Endothelial cell of umbilical vein (primary cell): ENCODE measurements at regions not wholly inside any gene's neighbourhood (a gene's known extent, or its start where the extent isn't known, plus 50 kb on each side); places are given as distances from the start of the nearest gene placed in this dataset.

Experiments used
- CTCF ChIP-seq, 2 donors: IDR thresholded peaks; 1 replicate in 1 of 2; 2 replicates in 1 of 2; pipeline ENCODE4 v1.5.1; 2011; ENCODE audit warnings: low read length in 2 of 2, mild to moderate bottlenecking in 2 of 2, moderate library complexity in 2 of 2, control low read depth in 1 of 2, inconsistent platforms in 1 of 2, low read depth in 1 of 2; ENCODE audit not compliant: insufficient read depth in 1 of 2; ENCODE audit errors: extremely low read depth in 1 of 2
- EZH2 ChIP-seq: IDR thresholded peaks from 2 replicates; pipeline ENCODE4 v1.6.1; 2012; ENCODE audit warnings: borderline replicate concordance, low read depth, mild to moderate bottlenecking, moderate library complexity, low read length, inconsistent platforms; ENCODE audit not compliant: severe bottlenecking
- MAX ChIP-seq: IDR thresholded peaks from 2 replicates; pipeline ENCODE4 v1.6.1; 2011; ENCODE audit not compliant: insufficient read depth, insufficient read length
- MYC ChIP-seq: IDR thresholded peaks from one replicate; pipeline ENCODE4 v1.6.1; 2011; ENCODE audit warnings: mild to moderate bottlenecking, low read depth, low read length
- POLR2A ChIP-seq: IDR thresholded peaks from 2 replicates; pipeline ENCODE4 v1.6.1; 2012; ENCODE audit warnings: low read depth, mild to moderate bottlenecking, control low read depth, low read length
- POLR2AphosphoS5 ChIP-seq: IDR thresholded peaks from 2 replicates; pipeline ENCODE4 v1.6.1; 2012; ENCODE audit warnings: low read depth, mild to moderate bottlenecking, control low read depth, low read length, moderate library complexity; ENCODE audit not compliant: insufficient read depth

- TF ChIP-seq CTCF (IDR thresholded peaks at IDR 0.05; ENCODE audit: extremely low read depth in 1 of 2, insufficient read depth in 1 of 2, low read depth in 1 of 2, low read length in 2 of 2), result no peak
- no peak for TF ChIP-seq POLR2A
- no peak for TF ChIP-seq EZH2
- no peak for TF ChIP-seq MYC
- TF ChIP-seq POLR2AphosphoS5, result no peak
- TF ChIP-seq MAX, result no peak
Observed at GRCh38 chr7:67644151-67644550, 647.5 kb downstream of the TYW1 start.
